Large intestine (tissue), 3 donors: ENCODE measurements at regions not wholly inside any gene's neighbourhood (a gene's known extent, or its start where the extent isn't known, plus 50 kb on each side); places are given as distances from the start of the nearest gene placed in this dataset.

Experiments used
- DNase-seq, 2 donors: peaks; one replicate each; pipeline versions ENCODE4 v3.0.0 to v3.0.0-alpha.2; 2013
- H3K27ac ChIP-seq: one replicate; pipeline ENCODE4 v1.5.1; 2013; ENCODE audit warnings: low read length
- H3K27me3 ChIP-seq: 2 replicates; pipeline ENCODE4 v1.6.1; 2013; ENCODE audit warnings: low read length; ENCODE audit not compliant: control insufficient read depth, insufficient read depth
- H3K36me3 ChIP-seq: 2 replicates; pipeline ENCODE4 v1.6.1; 2013; ENCODE audit warnings: low read length; ENCODE audit not compliant: control insufficient read depth, insufficient read depth
- H3K4me1 ChIP-seq: one replicate; pipeline ENCODE4 v1.6.1; 2013; ENCODE audit warnings: low read length; ENCODE audit not compliant: control insufficient read depth, insufficient read depth
- H3K4me3 ChIP-seq: one replicate; pipeline ENCODE4 v1.5.1; 2013; ENCODE audit warnings: low read length
- H3K9me3 ChIP-seq: one replicate; pipeline ENCODE4 v1.6.1; 2013; ENCODE audit warnings: mild to moderate bottlenecking, low read depth, low read length, moderate library complexity; ENCODE audit not compliant: control insufficient read depth
- WGBS: methylation state at CpG from one replicate; pipeline ENCODE4 v1.1.5; 2013; ENCODE audit warnings: low lambda C conversion rate; ENCODE audit not compliant: insufficient coverage; 5-methylcytosine and 5-hydroxymethylcytosine counted together

DNA sequence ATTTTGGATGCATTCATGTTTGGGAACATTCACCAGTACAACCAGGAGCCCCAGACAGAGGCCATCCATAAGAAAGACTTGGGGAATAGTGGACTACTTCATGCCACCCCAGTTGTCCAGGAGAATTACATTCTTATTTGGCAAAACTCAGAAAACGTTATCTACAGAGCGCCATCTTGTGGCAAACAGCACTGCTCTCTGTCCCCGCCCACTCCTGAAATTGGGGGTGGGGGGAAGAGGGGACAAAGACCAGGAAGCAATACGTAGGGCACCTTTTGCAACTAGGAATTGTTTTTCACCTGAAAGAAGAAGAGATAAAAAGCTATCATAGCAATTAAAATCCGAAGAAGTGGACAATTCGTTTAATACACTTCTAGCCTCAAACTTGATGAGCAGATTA, 134.6 kb upstream of the MGMT start:
- no peak overlapping the region for H3K27ac ChIP-seq
- H3K27me3 ChIP-seq, result peaks cover 4% of the 10 kb centered on the region
- DNase-seq, result no peak
- 30% methylated on average over 2 of the region's 6 CpGs for WGBS
- H3K36me3 ChIP-seq, result no peaks in the 10 kb centered on the region
- H3K4me3 ChIP-seq, result no peak overlapping the region
- no peaks in the 10 kb centered on the region for H3K9me3 ChIP-seq
- no peaks in the 10 kb centered on the region for H3K4me1 ChIP-seq

DNA sequence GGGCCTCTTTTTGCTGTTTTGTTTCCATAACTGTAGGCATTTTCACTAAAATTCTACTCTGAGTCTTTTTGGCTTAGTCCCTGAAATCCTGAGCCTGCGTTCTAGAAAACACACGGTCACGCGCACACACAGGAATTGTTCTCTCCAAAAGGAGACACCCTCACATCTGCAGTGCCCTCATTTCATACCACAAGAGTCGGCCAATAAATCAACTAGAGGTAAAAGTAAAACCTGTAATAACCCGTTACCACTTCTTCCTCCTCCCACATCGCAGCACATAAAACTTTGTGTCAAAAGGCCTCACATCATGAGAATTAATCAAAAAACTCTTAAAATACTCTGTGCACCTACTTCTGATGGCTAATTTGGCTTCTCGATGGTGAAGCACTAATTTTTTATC, 133.3 kb upstream of the MGMT start:
- H3K4me1 ChIP-seq, result no peaks in the 10 kb centered on the region
- H3K9me3 ChIP-seq, result no peaks in the 10 kb centered on the region
- H3K27ac ChIP-seq, result no peak overlapping the region
- H3K36me3 ChIP-seq, result no peaks in the 10 kb centered on the region
- no CpG with 5 or more reads among the region's 8 CpGs for WGBS
- H3K4me3 ChIP-seq, result no peak overlapping the region
- no peak for DNase-seq
- H3K27me3 ChIP-seq, result peaks cover 4% of the 10 kb centered on the region

DNA sequence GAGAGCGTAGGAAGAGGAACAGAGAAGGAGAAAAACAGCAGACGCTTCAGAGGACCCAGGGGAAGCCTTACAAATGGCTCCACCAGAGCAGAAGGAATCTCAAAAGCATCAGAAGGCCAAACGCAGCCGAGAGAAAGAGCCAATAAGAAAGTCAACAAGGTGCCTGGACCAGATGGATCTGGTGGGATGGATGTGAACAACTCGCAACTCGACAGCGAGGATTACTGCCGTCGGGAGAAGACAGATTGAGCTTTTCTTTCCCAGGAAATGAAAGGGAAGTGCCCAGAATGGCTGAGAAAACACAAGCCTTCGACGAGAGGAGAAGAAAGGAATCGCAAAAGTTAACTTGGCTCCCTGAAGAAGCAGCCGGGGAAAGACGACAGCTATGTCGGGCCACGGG, 132.8 kb upstream of the MGMT start:
- H3K9me3 ChIP-seq, result no peaks in the 10 kb centered on the region
- H3K4me1 ChIP-seq, result no peaks in the 10 kb centered on the region
- DNase-seq, result no peak
- peaks cover 4% of the 10 kb centered on the region for H3K27me3 ChIP-seq
- no peak overlapping the region for H3K4me3 ChIP-seq
- no peak overlapping the region for H3K27ac ChIP-seq
- WGBS, result 79% methylated on average over 6 of the region's 16 CpGs
- no peaks in the 10 kb centered on the region for H3K36me3 ChIP-seq

DNA sequence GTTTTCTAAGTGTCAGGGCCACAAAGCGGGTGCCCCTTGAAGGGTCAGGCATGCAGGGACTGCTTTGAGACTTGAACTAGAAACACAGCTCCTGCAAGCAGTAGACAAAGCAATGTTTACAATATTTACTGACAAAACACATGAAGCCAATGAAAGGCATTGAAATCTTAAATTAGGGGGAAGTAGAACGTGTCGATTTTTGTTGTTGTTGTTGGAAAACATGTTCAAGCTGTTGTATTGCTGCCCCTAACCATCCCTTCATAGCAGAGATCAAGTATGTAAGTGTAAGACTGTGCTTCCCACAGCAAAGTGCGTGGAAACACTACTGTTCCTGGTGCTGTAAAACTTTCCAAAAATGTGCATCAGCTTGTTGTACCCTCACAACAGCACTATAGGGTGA, 131.6 kb upstream of the MGMT start:
- no peaks in the 10 kb centered on the region for H3K9me3 ChIP-seq
- no peak overlapping the region for H3K4me3 ChIP-seq
- H3K4me1 ChIP-seq, result no peaks in the 10 kb centered on the region
- no CpG with 5 or more reads among the region's 4 CpGs for WGBS
- H3K36me3 ChIP-seq, result no peaks in the 10 kb centered on the region
- no peak for DNase-seq
- peaks cover 4% of the 10 kb centered on the region for H3K27me3 ChIP-seq
- H3K27ac ChIP-seq, result no peak overlapping the region

DNA sequence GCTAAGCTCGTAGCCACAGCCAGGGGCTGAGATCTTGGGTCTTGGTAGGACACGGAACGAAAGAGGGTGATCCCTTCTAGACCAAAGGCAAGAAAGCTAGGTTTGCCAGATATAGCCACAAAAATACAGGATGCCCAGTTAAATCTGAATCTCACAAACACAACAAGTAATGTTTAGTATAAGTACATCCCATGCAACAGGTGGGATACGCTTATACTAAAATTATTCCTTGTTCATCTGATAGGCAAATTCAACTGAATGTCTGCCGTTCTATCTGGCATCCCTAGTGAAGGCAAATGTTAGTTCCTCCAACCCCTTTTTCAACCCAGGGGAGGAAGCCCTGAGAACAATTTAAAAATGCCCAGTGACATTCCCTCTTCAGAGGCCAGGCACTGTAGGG, 131.1 kb upstream of the MGMT start:
- Histone ChIP-seq H3K4me3 (no peak overlapping the region), H3K36me3 (no peaks in the 10 kb centered on the region)
- 83% methylated on average over 1 of the region's 5 CpGs for WGBS

DNA sequence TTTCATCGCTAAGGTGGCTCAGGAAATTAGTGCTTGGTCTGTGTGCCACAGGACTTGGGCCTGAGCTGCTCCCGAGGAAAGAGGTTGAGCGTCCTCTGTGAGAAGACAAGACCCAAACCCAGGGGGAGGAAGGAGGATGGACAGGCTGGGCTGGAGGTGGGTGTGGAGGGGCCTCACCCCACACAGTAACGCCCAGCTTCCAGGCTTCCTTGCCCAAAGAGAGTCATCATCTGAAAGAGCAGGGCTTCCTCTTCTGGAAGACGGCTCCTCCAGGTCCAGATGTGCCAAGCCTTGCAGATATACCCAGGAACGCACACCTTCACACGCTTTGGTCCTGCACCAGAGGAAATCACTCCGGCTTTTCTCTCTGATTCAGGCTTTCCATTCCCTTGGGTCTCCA, 127.8 kb upstream of the MGMT start:
- Histone ChIP-seq H3K36me3 (no peaks in the 10 kb centered on the region), H3K27ac (no peak overlapping the region), H3K4me1 (no peaks in the 10 kb centered on the region), H3K4me3 (no peak overlapping the region), H3K9me3 (no peaks in the 10 kb centered on the region), H3K27me3 (no peaks in the 10 kb centered on the region)
- DNase-seq, result no peak
- WGBS, result 100% methylated on average over 2 of the region's 8 CpGs

More for the DNA sequence above, 131.1 kb upstream of the MGMT start:
- Histone ChIP-seq H3K27me3 (peaks cover 4% of the 10 kb centered on the region), H3K9me3 (no peaks in the 10 kb centered on the region), H3K4me1 (no peaks in the 10 kb centered on the region), H3K27ac (no peak overlapping the region)
- no peak for DNase-seq

DNA sequence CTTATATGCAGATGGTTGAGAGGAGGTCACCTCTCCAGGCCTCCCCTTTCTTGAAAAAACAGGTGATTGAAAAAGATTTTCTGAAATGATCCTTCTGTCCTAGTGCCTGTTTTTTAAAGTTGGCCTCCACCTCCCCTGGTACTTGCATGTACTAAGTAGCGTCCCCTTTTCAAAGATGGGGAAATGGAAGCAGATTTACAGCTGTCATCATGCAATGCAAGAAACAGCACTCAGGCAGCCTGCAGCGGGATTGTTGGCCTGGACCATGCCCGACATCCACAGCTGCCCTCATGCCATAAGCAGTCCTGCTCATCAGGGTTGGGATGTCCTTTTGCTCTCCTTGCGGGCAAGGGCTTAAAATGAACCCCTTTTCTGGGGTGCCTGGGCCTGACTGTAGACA, 127.2 kb upstream of the MGMT start:
- no peaks in the 10 kb centered on the region for H3K36me3 ChIP-seq
- H3K27ac ChIP-seq, result no peak overlapping the region
- no CpG with 5 or more reads among the region's 4 CpGs for WGBS
- no peaks in the 10 kb centered on the region for H3K27me3 ChIP-seq
- H3K9me3 ChIP-seq, result no peaks in the 10 kb centered on the region
- no peak overlapping the region for H3K4me3 ChIP-seq
- no peaks in the 10 kb centered on the region for H3K4me1 ChIP-seq
- no peak for DNase-seq

DNA sequence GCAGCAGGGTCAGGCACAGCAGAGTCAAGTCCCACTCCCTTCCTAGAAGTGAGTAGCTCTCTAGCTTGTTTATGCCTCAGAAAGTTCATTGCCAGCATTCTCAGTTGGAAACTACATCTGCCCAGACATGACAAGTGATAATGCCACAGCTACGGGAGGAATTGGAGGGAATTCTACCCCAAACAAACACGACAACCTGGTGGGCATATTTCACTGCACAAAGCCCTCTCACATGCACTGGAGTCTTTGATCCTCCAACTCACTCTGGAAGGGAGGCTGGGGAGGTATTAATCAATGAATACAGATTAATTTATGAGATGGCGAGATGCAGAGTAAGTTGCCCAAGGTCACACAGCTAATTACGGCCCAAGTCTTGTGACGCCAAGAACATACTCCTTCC, 126.0 kb upstream of the MGMT start:
- Histone ChIP-seq H3K27me3 (no peaks in the 10 kb centered on the region), H3K9me3 (no peaks in the 10 kb centered on the region), H3K27ac (no peak overlapping the region), H3K4me3 (no peak overlapping the region), H3K36me3 (no peaks in the 10 kb centered on the region), H3K4me1 (no peaks in the 10 kb centered on the region)
- WGBS, result no CpG with 5 or more reads among the region's 5 CpGs
- no peak for DNase-seq

DNA sequence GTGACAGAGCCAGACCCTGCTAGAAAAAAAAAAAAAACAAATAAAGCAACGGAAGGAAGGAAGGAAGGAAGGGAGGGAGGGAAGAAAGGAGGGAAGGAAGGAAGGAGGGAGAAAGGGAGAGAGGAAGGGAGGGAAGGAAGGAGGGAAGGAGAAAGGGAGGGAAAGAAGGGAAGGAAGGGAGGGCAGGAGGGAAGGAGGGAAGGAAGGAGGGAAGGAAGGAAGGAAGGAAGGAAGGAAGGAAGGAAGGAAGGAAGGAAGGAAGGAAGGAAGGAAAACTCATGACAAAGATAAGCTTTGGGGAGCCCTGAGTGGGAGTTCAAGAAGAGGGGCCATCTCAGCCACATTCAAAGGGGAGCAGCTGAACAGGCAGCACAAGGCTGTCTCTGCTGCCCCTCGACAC, 124.7 kb upstream of the MGMT start:
- Histone ChIP-seq H3K4me3 (no peak overlapping the region), H3K9me3 (no peaks in the 10 kb centered on the region), H3K36me3 (no peaks in the 10 kb centered on the region), H3K4me1 (no peaks in the 10 kb centered on the region), H3K27ac (no peak overlapping the region), H3K27me3 (no peaks in the 10 kb centered on the region)
- 43% methylated on average over 1 of the region's 2 CpGs for WGBS
- no peak for DNase-seq

DNA sequence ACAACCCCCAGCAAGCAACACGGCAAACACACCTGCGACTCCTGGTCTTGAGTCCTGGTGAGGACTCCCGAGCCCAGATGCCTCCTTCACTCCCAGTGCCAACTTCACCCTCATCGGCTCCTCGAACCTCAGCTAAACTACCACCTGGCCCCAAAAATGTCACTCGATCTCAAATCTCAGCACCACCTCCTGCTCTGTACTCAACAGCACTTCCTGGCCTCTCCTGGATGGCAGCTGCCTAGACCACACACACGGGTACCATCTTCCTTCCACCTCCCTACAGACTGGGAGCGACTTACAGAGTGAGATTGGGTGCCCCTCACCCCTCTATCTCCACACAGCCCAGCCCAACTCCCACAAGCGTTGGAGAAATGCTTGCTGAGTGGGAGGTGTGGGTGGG, 123.9 kb upstream of the MGMT start:
- no peaks in the 10 kb centered on the region for H3K36me3 ChIP-seq
- H3K9me3 ChIP-seq, result no peaks in the 10 kb centered on the region
- H3K4me1 ChIP-seq, result no peaks in the 10 kb centered on the region
- no peaks in the 10 kb centered on the region for H3K27me3 ChIP-seq
- no peak overlapping the region for H3K27ac ChIP-seq
- DNase-seq, result no peak
- no CpG with 5 or more reads among the region's 9 CpGs for WGBS
- H3K4me3 ChIP-seq, result no peak overlapping the region

DNA sequence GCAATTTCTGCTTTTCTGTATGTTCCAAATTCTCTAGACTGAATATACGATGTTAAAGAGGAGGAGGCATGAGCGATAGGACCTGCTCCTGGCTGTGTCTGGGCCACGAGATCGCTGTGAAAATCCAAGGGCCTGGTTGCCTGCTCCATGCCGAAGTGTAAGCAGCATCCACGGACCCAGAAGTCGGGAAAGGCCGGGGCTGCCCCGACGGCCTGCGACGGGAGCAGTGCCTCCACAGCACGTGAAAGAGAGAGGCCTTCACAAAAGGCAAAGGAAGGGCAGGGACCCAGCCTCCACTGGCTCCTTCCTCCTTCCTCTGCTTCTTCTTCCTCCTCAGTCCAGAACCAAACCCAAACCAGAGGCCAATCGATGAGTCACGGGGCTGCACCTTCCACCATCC, 122.9 kb upstream of the MGMT start:
- Histone ChIP-seq H3K36me3 (no peaks in the 10 kb centered on the region), H3K4me3 (no peak overlapping the region), H3K9me3 (no peaks in the 10 kb centered on the region), H3K4me1 (no peaks in the 10 kb centered on the region), H3K27me3 (no peaks in the 10 kb centered on the region), H3K27ac (no peak overlapping the region)
- DNase-seq, result no peak
- WGBS, result no CpG with 5 or more reads among the region's 15 CpGs
